K562 (cell line): ENCODE measurements at regions not wholly inside any gene's neighbourhood (a gene's known extent, or its start where the extent isn't known, plus 50 kb on each side); places are given as distances from the start of the nearest gene placed in this dataset.

Experiments
- ATAC-seq: fragments of 200-7000 bp; cut with Tn5 transposase; 3 replicates; pipeline ENCODE4 v1.9.1; 2020; ENCODE audit warnings: moderate library complexity
- BruUV-seq: library from RNA; stranded (reverse); fragments of 400-500 nt; replicated peaks from 2 replicates; lab custom pipeline; 2021; lab: Mats Ljungman, UMichigan
- CTCF ChIA-PET: fragments of 300-600 bp; formaldehyde crosslinking; extraction: SDS; loops from one replicate; lab custom pipeline; 2021; ENCODE audit warnings: low intra/inter-chr PET ratio; lab: Yijun Ruan, JAX
- POLR2A ChIA-PET: fragments of 300-600, 350-650 bp; sonication (Branson Sonifier 250); formaldehyde crosslinking; extraction: SDS; loops from one replicate; lab custom pipeline; 2021; ENCODE audit warnings: antibody characterized with exemption, inconsistent platforms; lab: Yijun Ruan, JAX
- DNase-seq, 4 experiments: peaks; one replicate each; pipeline versions ENCODE4 v3.0.0 to v3.0.0-alpha.2; 2011 to 2018; ENCODE audit warnings: low spot score in 3 of 4, mixed read lengths in 3 of 4; ENCODE audit errors: extremely low read depth in 1 of 4
- FAIRE-seq: peaks from 2 replicates; lab custom pipeline; 2011; peaks lifted over from hg19 to GRCh38; lab: Jason Lieb, UNC
- H2AFZ ChIP-seq: 2 replicates; pipeline ENCODE4 v1.6.0; 2011; ENCODE audit warnings: low read depth, low read length, control low read depth, inconsistent platforms
- H3K27ac ChIP-seq: fragments of 200-600 bp; 3 replicates; pipeline ENCODE4 v1.8.0; 2011; ENCODE audit warnings: low read depth, mild to moderate bottlenecking, control low read depth, inconsistent platforms, low read length, moderate library complexity, mixed read lengths; ENCODE audit errors: extremely low read depth
- H3K27me3 ChIP-seq, 2 experiments: fragments of 300-600 bp in 1 of 2; 2 replicates in 1 of 2; 3 replicates in 1 of 2; pipeline versions ENCODE4 v1.6.0 to v1.8.0; 2011; ENCODE audit warnings: inconsistent platforms in 2 of 2, low read length in 2 of 2, mild to moderate bottlenecking in 1 of 2, mixed read lengths in 1 of 2, moderate library complexity in 1 of 2; ENCODE audit not compliant: control insufficient read depth in 2 of 2, insufficient read depth in 2 of 2
- H3K36me3 ChIP-seq: fragments of 300-600 bp; 3 replicates; pipeline ENCODE4 v1.8.0; 2011; ENCODE audit warnings: mild to moderate bottlenecking, low read length, inconsistent platforms; ENCODE audit not compliant: control insufficient read depth, insufficient read depth
- H3K4me1 ChIP-seq, 2 experiments: fragments of 200-600 bp in 1 of 2; replicated peaks in 1 of 2; 2 replicates in 1 of 2; 3 replicates in 1 of 2; pipeline versions ENCODE4 v1.5.1 to v1.8.0; 2011; ENCODE audit warnings: inconsistent platforms in 2 of 2, low read length in 2 of 2, mild to moderate bottlenecking in 1 of 2, mixed read lengths in 1 of 2, moderate library complexity in 1 of 2; ENCODE audit not compliant: control insufficient read depth in 2 of 2, insufficient read depth in 2 of 2
- H3K4me2 ChIP-seq: 2 replicates; pipeline ENCODE4 v1.6.1; 2011; ENCODE audit warnings: low read length, control low read depth, inconsistent platforms, mixed read lengths; ENCODE audit not compliant: insufficient read depth
- H3K4me3 ChIP-seq: fragments of 200-600 bp; sonication (generic), shearing (Covaris generic); 2 replicates; pipeline ENCODE4 v1.5.1; 2016; ENCODE audit warnings: control low read depth, inconsistent platforms
- H3K79me2 ChIP-seq: fragments of 200-600 bp; 3 replicates; pipeline ENCODE4 v1.8.0; 2011; ENCODE audit warnings: low read length, inconsistent platforms; ENCODE audit not compliant: control insufficient read depth, insufficient read depth
- H3K9ac ChIP-seq, 2 experiments: 2 replicates each; pipeline versions ENCODE4 v1.6.0 to v1.6.1; 2011; ENCODE audit warnings: low read depth in 2 of 2, low read length in 2 of 2, control low read depth in 1 of 2, inconsistent platforms in 1 of 2, mild to moderate bottlenecking in 1 of 2, mixed read lengths in 1 of 2; ENCODE audit not compliant: insufficient read depth in 1 of 2
- H3K9me1 ChIP-seq: one replicate; pipeline ENCODE4 v1.6.0; 2011; ENCODE audit warnings: inconsistent platforms, mild to moderate bottlenecking, low read length, moderate library complexity; ENCODE audit not compliant: control insufficient read depth, insufficient read depth
- H3K9me3 ChIP-seq: replicated peaks from 2 replicates; pipeline ENCODE4 v1.5.1; 2011; ENCODE audit warnings: low read depth, low read length, inconsistent platforms; ENCODE audit not compliant: control insufficient read depth, insufficient read depth
- H4K20me1 ChIP-seq: replicated peaks from 2 replicates; pipeline ENCODE4 v1.6.1; 2011; ENCODE audit warnings: low read length, inconsistent platforms, mixed read lengths; ENCODE audit not compliant: control insufficient read depth, insufficient read depth
- ATF7 ChIP-seq: fragments of 450-650 bp; IDR thresholded peaks from 2 replicates; pipeline ENCODE4 v1.7.1; 2014; ENCODE audit warnings: mild to moderate bottlenecking, moderate library complexity
- BCOR ChIP-seq: fragments of 450-650 bp; IDR thresholded peaks from 2 replicates; pipeline ENCODE4 v1.6.1; 2016
- CBX3 ChIP-seq, 2 experiments: IDR thresholded peaks; 1 replicate in 1 of 2; 2 replicates in 1 of 2; pipeline ENCODE4 v1.6.1; 2012; ENCODE audit warnings: inconsistent platforms in 2 of 2, low read length in 2 of 2, borderline replicate concordance in 1 of 2, control low read depth in 1 of 2
- CCAR2 ChIP-seq: fragments of 200-400 bp; formaldehyde crosslinking; IDR thresholded peaks from 2 replicates; pipeline ENCODE4 v1.6.1; 2017; ENCODE audit warnings: mild to moderate bottlenecking, low read depth, low read length
- CHD2 ChIP-seq: IDR thresholded peaks from 2 replicates; pipeline ENCODE4 v1.6.1; 2011; ENCODE audit warnings: low read depth, low read length
- CXXC5 ChIP-seq: fragments of 250-450 bp; sonication (Bioruptor Pico); IDR thresholded peaks from 2 replicates; pipeline ENCODE4 v1.8.0; 2022; ENCODE audit warnings: inconsistent platforms, mild to moderate bottlenecking, moderate library complexity
- HIVEP1 ChIP-seq: fragments of 250-450 bp; sonication (Bioruptor Pico); IDR thresholded peaks from 2 replicates; pipeline ENCODE4 v1.4.0; 2020; ENCODE audit warnings: mild to moderate bottlenecking
- HNRNPUL1 ChIP-seq: fragments of 200-400 bp; formaldehyde crosslinking; IDR thresholded peaks from 2 replicates; pipeline ENCODE4 v1.6.1; 2017; ENCODE audit warnings: low read length
- LCOR ChIP-seq: sonication (generic); formaldehyde crosslinking; IDR thresholded peaks from 2 replicates; pipeline ENCODE4 v1.8.0; 2022; ENCODE audit warnings: mild to moderate bottlenecking, missing genetic modification reagents
- MAZ ChIP-seq, 2 experiments: fragments of 450-650 bp in 1 of 2; sonication (generic) in 1 of 2; formaldehyde crosslinking; IDR thresholded peaks in 1 of 2; conservative IDR thresholded peaks in 1 of 2; 2 replicates each; pipeline versions ENCODE4 v1.4.0 to v1.5.0; 2020; ENCODE audit warnings: mild to moderate bottlenecking in 1 of 2, missing genetic modification reagents in 1 of 2
- NFIC ChIP-seq: fragments of 450-650 bp; IDR thresholded peaks from 2 replicates; pipeline ENCODE4 v1.6.1; 2017; ENCODE audit warnings: mild to moderate bottlenecking, inconsistent platforms
- RBM17 ChIP-seq: fragments of 200-400 bp; formaldehyde crosslinking; IDR thresholded peaks from 2 replicates; pipeline ENCODE4 v1.6.1; 2017; ENCODE audit warnings: low read depth, mild to moderate bottlenecking, low read length, borderline replicate concordance
- TAF9B ChIP-seq: fragments of 450-650 bp; IDR thresholded peaks from 2 replicates; pipeline ENCODE4 v1.6.1; 2018; ENCODE audit warnings: mild to moderate bottlenecking; ENCODE audit not compliant: partially characterized antibody
- XRCC5 ChIP-seq: fragments of 200-400 bp; formaldehyde crosslinking; IDR thresholded peaks from 2 replicates; pipeline ENCODE4 v1.6.1; 2017; ENCODE audit warnings: low read depth, mild to moderate bottlenecking, low read length
- ZNF175 ChIP-seq: fragments of 200-800 bp; sonication (Bioruptor generic); IDR thresholded peaks from 2 replicates; pipeline ENCODE4 v1.6.1; 2016; ENCODE audit warnings: low read depth, mild to moderate bottlenecking, missing genetic modification characterization, missing compliant biosample characterization
- ZNF561 ChIP-seq: fragments of 450-650 bp; formaldehyde crosslinking; conservative IDR thresholded peaks from 2 replicates; pipeline ENCODE4 v1.4.0; 2020; ENCODE audit warnings: mild to moderate bottlenecking, moderate library complexity
- ZNF766 ChIP-seq: fragments of 200-800 bp; sonication (Bioruptor generic); conservative IDR thresholded peaks from 2 replicates; pipeline ENCODE4 v1.6.1; 2016; ENCODE audit warnings: missing genetic modification characterization, missing compliant biosample characterization
- WGBS: fragments of 100-300 bp; shearing (Covaris generic); methylation state at CpG from one replicate; pipeline ENCODE4 v1.1.6; 2016; ENCODE audit warnings: low coverage, mixed read lengths; ENCODE audit not compliant: insufficient coverage; ENCODE audit errors: missing lambda C conversion rate; 5-methylcytosine and 5-hydroxymethylcytosine counted together
- in situ Hi-C: fragments of 300-500 bp; cut with MboI; formaldehyde crosslinking; loops from 4 replicates; pipeline ENCODE4 v1.15.0; 2018; ENCODE audit warnings: inconsistent platforms, mixed read lengths
- intact Hi-C: fragments of 100-400 bp; cut with micrococcal nuclease; formaldehyde crosslinking; loops from 2 replicates; pipeline ENCODE4 v1.14.2; 2022
- TF ChIP-seq, protein P1 (sequence below): sonication (generic); formaldehyde crosslinking; IDR thresholded peaks from 2 replicates; pipeline ENCODE4 v1.8.1; 2023; ENCODE audit warnings: mild to moderate bottlenecking, missing genetic modification reagents
- TF ChIP-seq, protein P2 (sequence below): fragments of 450-650 bp; IDR thresholded peaks from one replicate; pipeline ENCODE4 v1.6.1; 2018; ENCODE audit warnings: mild to moderate bottlenecking, moderate library complexity; ENCODE audit not compliant: partially characterized antibody
- TF ChIP-seq, protein P3 (sequence below): fragments of 250-450 bp; sonication (Bioruptor Pico); IDR thresholded peaks from 2 replicates; pipeline ENCODE4 v1.4.0; 2020; ENCODE audit warnings: borderline replicate concordance

DNA sequence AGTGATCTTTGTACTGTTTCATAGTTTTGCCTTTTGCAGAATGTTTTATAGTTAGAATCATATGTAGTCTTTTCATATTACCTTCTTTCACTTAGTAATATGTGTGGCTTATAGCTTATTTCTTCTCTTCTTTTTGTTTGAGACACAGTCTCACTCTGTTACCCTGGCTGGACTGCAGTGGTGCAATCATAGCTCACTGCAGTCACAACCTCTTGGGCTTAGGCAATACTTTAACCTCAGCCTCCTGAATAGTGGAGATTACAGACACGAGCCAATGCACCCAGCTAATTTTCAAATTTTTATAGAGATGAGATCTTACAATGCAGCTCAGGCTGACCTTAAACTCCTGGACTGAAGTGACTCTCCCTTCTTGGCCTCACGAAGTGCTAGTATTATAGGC is 435.4 kb upstream of the HSFY2 start:
- H2AFZ ChIP-seq = no peak overlapping the region
- H4K20me1 ChIP-seq = no peaks in the 10 kb centered on the region
- H3K4me2 ChIP-seq = no peak overlapping the region
- H3K9ac ChIP-seq = no peak overlapping the region
- TF ChIP-seq CCAR2 = no peak
- no peak for TF ChIP-seq LCOR (CRISPR knock-in tag)
- no peak for TF ChIP-seq RBM17
- TF ChIP-seq CHD2 = no peak
- no peak for TF ChIP-seq HIVEP1 (CRISPR knock-in tag)
- TF ChIP-seq ATF7 = no peak
- no peak for TF ChIP-seq HNRNPUL1
- TF ChIP-seq CXXC5 = no peak
- no peak for TF ChIP-seq NFIC
- TF ChIP-seq, protein P1, sequence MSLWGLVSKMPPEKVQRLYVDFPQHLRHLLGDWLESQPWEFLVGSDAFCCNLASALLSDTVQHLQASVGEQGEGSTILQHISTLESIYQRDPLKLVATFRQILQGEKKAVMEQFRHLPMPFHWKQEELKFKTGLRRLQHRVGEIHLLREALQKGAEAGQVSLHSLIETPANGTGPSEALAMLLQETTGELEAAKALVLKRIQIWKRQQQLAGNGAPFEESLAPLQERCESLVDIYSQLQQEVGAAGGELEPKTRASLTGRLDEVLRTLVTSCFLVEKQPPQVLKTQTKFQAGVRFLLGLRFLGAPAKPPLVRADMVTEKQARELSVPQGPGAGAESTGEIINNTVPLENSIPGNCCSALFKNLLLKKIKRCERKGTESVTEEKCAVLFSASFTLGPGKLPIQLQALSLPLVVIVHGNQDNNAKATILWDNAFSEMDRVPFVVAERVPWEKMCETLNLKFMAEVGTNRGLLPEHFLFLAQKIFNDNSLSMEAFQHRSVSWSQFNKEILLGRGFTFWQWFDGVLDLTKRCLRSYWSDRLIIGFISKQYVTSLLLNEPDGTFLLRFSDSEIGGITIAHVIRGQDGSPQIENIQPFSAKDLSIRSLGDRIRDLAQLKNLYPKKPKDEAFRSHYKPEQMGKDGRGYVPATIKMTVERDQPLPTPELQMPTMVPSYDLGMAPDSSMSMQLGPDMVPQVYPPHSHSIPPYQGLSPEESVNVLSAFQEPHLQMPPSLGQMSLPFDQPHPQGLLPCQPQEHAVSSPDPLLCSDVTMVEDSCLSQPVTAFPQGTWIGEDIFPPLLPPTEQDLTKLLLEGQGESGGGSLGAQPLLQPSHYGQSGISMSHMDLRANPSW (CRISPR knock-in tag) = no peak
- no peak for TF ChIP-seq MAZ (CRISPR knock-in tag; conservative IDR thresholded peaks at IDR 0.05 in 1 of 2, IDR thresholded peaks at IDR 0.05 in 1 of 2)
- TF ChIP-seq ZNF766 (CRISPR knock-in tag) = no peak
- TF ChIP-seq, protein P2, sequence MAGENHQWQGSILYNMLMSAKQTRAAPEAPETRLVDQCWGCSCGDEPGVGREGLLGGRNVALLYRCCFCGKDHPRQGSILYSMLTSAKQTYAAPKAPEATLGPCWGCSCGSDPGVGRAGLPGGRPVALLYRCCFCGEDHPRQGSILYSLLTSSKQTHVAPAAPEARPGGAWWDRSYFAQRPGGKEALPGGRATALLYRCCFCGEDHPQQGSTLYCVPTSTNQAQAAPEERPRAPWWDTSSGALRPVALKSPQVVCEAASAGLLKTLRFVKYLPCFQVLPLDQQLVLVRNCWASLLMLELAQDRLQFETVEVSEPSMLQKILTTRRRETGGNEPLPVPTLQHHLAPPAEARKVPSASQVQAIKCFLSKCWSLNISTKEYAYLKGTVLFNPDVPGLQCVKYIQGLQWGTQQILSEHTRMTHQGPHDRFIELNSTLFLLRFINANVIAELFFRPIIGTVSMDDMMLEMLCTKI = no peak
- TF ChIP-seq XRCC5 = no peak
- no peak for TF ChIP-seq BCOR
- TF ChIP-seq ZNF175 = no peak
- TF ChIP-seq TAF9B = no peak
- TF ChIP-seq ZNF561 (CRISPR knock-in tag) = no peak
- TF ChIP-seq CBX3 (IDR thresholded peaks at IDR 0.05; ENCODE audit: borderline replicate concordance in 1 of 2, low read length in 2 of 2) = no peak
- TF ChIP-seq, protein P3, sequence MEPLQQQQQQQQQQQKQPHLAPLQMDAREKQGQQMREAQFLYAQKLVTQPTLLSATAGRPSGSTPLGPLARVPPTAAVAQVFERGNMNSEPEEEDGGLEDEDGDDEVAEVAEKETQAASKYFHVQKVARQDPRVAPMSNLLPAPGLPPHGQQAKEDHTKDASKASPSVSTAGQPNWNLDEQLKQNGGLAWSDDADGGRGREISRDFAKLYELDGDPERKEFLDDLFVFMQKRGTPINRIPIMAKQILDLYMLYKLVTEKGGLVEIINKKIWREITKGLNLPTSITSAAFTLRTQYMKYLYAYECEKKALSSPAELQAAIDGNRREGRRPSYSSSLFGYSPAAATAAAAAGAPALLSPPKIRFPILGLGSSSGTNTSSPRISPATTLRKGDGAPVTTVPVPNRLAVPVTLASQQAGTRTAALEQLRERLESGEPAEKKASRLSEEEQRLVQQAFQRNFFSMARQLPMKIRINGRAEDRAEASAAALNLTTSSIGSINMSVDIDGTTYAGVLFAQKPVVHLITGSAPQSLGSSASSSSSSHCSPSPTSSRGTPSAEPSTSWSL (CRISPR knock-in tag) = no peak
- TF ChIP-seq, all 486 proteins: peak for 0
- Histone ChIP-seq H3K9me1 (no peaks in the 10 kb centered on the region), H3K9me3 (no peaks in the 10 kb centered on the region), H3K79me2 (no peaks in the 10 kb centered on the region), H3K27me3 (no peaks in the 10 kb centered on the region), H3K4me3 (no peak overlapping the region), H3K27ac (no peak overlapping the region), H3K36me3 (no peaks in the 10 kb centered on the region), H3K4me1 (no peaks in the 10 kb centered on the region)
- FAIRE-seq (no peak), ATAC-seq (no peak), DNase-seq (no peak)
- intact Hi-C loops (no loop called here), in situ Hi-C loops (no loop called here)
- no CpG with 5 or more reads among the region's 2 CpGs for WGBS
- POLR2A ChIA-PET = no interaction called here
- CTCF ChIA-PET = no interaction called here
- BruUV-seq = no TSS peak
